GM18499 (cell line): ENCODE measurements at regions not wholly inside any gene's neighbourhood (a gene's known extent, or its start where the extent isn't known, plus 50 kb on each side); places are given as distances from the start of the nearest gene placed in this dataset.
"Not testable (repeated sequence)": the region's sequence is repeated elsewhere in the genome, so short reads cannot be mapped to it uniquely, and the experiment has no call there.

Experiments used
- ATAC-seq: cut with Tn5 transposase; IDR thresholded peaks from one replicate; pipeline ENCODE4 v1.9.1; 2021; ENCODE audit warnings: moderate number of reproducible peaks; ENCODE audit not compliant: insufficient read depth, unreplicated experiment

DNA sequence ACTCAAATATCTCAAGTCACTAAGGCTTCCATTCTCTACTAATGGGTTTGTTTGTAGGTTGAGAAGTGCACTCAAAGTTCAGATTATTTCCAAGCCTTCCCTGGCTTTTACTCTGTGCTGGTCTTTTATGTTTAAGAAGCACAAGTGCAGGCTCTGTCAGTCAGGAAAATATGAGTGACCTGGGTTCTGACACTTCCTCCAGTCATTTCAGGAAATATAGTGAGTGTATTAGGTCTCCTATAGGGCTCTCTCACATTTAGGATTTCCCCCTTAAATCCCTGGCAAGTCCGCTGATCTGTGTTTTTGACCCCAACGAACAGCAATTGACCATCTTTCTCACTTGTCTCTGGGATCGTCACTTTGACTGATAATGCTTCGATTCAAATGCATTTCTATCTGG, 210.2 kb downstream of the ARPP21 start:
- ATAC-seq = no peak

DNA sequence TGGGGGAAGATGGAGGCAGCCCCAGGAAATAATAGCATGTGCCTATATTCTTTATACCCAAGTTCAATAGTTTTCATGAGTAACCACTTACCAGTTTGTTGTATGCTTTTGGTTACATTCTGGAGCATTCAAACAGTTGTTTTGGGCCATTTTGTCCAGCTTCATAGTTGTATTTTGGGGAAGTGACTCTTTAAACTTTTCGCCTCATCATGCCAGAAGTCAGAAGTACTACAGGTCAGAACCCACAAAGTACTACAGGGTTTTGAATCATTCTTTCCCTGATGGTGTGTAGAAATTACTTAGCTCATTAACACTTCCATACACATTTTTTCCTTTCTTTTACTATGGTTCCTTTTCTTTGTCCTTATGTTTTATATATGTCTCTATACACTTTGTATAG, 210.6 kb downstream of the ARPP21 start:
- ATAC-seq = no peak

GRCh38 chr3:35857004-35857403, 217.7 kb downstream of the ARPP21 start:
- peak; percentile 85 for ATAC-seq

DNA sequence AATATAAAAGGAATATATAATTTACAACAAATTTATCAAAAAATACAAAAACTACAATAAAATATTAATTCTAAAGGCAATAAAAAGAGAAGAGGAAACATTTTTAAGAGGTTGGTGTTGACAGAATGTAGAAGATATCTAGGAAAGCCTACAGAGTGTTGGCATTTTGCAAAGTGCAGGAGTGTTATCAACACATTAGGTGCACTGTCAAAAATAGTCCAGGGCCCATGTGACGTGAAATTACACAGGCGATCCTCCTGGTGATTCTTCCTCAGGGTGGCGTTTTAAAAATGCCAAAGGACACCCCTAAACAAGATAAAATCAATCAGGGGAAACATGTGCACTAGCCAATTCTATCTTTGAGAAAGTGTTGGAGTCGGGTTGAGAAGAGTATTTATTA, 222.7 kb downstream of the ARPP21 start:
- ATAC-seq = no peak

DNA sequence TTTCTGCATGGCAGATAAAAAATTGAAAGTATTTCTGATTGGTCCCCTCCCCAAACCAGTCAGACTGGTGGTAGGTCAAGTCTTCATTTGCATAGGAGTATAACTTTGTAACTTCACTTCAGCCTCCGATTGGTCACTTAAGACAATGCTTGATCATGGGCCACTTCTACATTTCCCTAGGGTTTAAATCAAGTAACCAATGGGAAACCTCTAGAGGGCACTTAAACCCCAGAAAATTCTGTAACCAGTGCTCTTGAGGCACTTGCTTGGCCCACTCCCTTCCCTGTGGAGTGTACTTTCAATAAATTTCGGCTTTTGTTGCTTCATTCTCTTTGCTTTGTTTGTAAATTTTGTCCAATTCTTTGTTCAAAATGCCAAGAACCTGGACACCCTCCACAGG, 225.5 kb downstream of the ARPP21 start:
- no peak for ATAC-seq

DNA sequence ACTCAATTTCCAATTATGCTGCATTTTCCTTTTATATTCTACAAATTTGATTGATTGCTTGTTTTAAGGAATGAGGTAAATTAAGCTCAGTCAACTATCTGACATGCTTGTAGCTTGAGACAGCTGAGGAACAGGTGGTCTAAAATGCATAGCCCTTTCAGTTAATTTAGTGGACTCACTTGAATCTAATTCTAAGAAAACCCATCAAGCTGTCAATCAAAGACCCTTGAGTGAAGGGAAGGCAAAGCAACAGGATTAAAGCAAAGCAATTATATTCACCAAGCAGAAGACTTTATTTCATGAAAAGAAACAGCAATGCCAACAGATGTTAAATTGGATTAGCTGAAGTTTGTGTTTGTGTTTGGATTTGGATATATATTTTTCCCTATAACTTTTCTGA, 228.5 kb downstream of the ARPP21 start:
- ATAC-seq = no peak

GRCh38 chr3:35871009-35871408, 231.7 kb downstream of the ARPP21 start:
- no peak for ATAC-seq

DNA sequence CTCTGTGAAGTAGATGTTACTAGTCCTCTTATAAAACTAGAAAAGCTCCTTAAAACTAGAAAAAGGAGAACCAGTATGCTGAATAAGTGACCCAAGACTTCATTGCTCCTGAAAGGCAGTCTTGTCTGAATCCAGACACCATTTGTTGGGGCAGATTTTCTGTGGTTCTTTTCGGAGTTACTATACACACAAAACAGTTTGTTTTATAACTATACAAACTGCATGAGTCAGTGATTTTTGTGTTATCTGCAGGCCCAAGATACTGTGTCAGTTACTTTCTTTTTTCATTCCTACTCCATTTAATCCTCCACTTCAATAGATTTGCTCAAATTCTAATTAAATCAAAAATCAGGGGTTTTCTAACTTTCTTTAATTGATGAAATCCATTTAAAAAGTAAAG, 244.6 kb downstream of the ARPP21 start:
- ATAC-seq = no peak

GRCh38 chr3:35894735-35895134, 255.4 kb downstream of the ARPP21 start:
- no peak for ATAC-seq

DNA sequence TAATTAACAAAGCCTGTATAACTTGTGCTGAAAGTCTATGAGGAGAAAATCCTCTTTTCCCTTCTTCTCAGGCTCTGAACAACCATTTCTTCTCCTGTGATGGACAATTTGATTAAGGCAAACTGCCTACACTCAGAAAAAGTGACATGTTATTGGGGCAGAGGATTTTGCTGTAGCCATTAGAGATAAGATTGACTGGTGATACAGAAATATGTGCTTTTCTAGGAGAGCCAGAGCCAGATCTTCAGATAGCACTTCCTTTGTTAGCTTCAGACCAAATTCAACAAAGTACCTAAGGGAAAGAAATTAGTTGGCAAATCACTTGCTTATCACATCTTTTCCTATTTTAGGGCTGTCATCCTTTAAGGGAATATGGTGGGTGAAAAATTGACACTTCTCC, 259.9 kb downstream of the ARPP21 start:
- no peak for ATAC-seq

DNA sequence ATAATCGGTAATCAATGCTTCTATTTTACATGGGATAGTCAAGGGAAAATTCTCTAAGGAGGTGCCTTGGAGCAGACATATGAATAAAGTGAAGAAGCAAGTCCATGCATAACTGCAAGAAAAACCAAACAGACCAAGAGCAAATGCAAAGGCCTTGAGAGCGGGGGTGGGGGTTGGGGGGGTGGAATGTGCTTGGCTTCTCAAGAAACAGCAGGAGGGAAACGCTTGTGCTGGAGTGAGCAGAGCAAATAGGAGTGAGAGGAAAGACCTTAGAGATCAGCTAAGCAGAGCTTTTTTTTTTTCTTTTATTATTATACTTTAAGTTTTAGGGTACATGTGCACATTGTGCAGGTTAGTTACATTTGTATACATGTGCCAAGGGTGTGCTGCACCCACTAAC, 260.8 kb downstream of the ARPP21 start:
- no peak for ATAC-seq

GRCh38 chr3:35908366-35909232, 269.3 kb downstream of the ARPP21 start:
- no peak for ATAC-seq

- no peak for ATAC-seq
Measured at GRCh38 chr3:35919160-35919559, 279.8 kb downstream of the ARPP21 start.

DNA sequence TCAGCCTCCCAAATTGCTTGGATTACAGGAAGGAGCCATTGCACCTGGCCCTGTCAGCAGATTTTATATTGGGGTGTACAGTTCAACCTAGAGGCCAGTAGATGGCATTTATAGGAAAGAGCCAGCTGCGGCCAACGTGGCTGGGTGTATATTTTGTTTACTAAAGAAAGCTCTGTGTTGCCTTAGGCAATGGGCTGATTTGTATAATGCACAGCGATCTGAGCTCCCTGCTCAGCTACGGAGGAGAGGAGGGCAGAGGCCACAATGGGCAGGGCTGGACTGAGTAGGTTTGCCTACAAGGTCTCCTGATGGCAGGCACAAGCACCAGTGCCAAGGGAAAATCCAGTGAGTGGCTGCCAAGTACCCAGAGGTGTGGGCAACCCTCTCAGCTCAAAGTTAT, 282.4 kb downstream of the ARPP21 start:
- ATAC-seq = no peak

- ATAC-seq = not testable (repeated sequence)
Measured at GRCh38 chr3:35924070-35924469, 284.7 kb downstream of the ARPP21 start.

DNA sequence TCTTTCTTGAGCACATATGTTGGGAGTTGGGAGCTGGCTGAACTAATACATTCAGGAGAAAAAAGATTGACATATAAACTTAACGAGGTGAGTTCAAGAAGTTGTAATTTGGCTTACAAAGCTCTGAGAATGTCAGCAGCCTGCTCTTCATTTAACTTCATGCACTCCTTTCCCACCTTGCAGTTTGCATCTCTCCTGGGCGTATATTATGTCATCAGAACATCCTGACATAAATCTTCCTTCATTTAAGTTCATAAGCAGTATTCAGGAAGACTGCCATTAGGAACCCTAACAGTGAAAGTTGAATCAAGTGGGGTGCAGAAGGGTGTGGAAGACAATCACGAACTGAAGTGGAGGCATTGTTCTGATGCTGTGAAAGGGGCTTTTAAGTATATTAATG, 288.1 kb downstream of the ARPP21 start:
- ATAC-seq = no peak

GRCh38 chr3:35929158-35929557, 289.8 kb downstream of the ARPP21 start:
- no peak for ATAC-seq

- ATAC-seq = no peak
Measured at GRCh38 chr3:35931867-35932266, 292.5 kb downstream of the ARPP21 start.

- no peak for ATAC-seq
Measured at GRCh38 chr3:35932995-35933394, 293.7 kb downstream of the ARPP21 start.

GRCh38 chr3:35936571-35936970, 297.2 kb downstream of the ARPP21 start:
- no peak for ATAC-seq

DNA sequence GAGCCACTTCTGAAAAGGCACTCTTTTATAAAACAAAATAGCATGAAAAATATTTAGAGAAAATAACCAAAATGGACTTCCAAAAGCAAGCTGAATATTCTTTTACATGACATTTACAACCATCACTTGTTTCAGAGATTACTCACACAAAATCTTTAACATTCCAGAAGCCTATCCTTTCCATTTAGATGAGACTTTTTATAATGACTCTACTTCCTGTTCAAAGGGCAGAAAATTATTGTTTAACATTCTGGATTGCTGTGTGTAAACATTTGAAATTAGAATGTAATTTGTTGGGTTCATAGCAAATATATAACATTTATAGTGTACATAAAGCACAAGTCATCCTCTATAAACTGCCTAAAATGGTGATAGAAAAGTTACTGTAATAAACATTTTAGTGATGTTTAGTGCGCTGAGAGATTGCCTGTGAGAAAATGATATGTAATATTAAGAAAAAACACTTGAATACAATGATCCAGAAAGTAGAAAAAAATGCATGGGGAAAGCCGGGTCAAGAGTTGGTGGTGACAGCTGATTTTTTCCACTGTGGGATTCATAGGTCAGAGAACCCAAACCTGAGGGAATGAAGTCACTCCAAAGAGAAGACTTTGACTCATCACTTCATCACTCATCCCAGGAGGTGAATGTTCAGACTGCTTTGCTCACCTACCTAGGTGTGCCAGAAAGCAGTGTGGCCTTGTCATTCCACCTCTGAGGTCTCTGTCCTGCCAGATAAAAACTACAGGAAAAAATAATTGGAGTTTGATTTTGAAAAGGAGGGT, 305.8 kb downstream of the ARPP21 start:
- ATAC-seq = no peak
